ENCODE measurements at regions not wholly inside any gene's neighbourhood (a gene's known extent, or its start where the extent isn't known, plus 50 kb on each side); places are given as distances from the start of the nearest gene placed in this dataset.
A peak's percentile ranks its signal among the peaks of the same experiment; 100 is the strongest.
"Not testable (repeated sequence)": the region's sequence is repeated elsewhere in the genome, so short reads cannot be mapped to it uniquely, and the experiment has no call there.

GRCh38 chr10:21403256-21404015, 122.0 kb downstream of the SKIDA1 start:
- DNase-seq = no peak

- no peak for DNase-seq
These were observed 122.8 kb downstream of the SKIDA1 start for GRCh38 chr10:21402606-21403083.

GRCh38 chr10:21401196-21401595, 124.3 kb downstream of the SKIDA1 start:
- DNase-seq = no peak

GRCh38 chr10:21399392-21400035, 126.0 kb downstream of the SKIDA1 start:
- DNase-seq = no peak

GRCh38 chr10:21398563-21399231, 126.8 kb downstream of the SKIDA1 start:
- no peak for DNase-seq

GRCh38 chr10:21396889-21397288, 128.6 kb downstream of the SKIDA1 start:
- DNase-seq = no peak

- no peak for DNase-seq
These were observed 131.6 kb downstream of the SKIDA1 start for GRCh38 chr10:21393931-21394330.

GRCh38 chr10:21388589-21388988, 136.9 kb downstream of the SKIDA1 start:
- no peak for DNase-seq

GRCh38 chr10:21387868-21388267, 137.6 kb downstream of the SKIDA1 start:
- DNase-seq = no peak

GRCh38 chr10:21385996-21386585, 139.4 kb downstream of the SKIDA1 start:
- no peak for DNase-seq

- no peak for DNase-seq
These were observed 139.9 kb downstream of the SKIDA1 start for GRCh38 chr10:21385536-21385935.

- DNase-seq = no peak
These were observed 146.3 kb downstream of the SKIDA1 start for GRCh38 chr10:21379143-21379542.

GRCh38 chr10:21375274-21375673, 150.2 kb downstream of the SKIDA1 start:
- not testable (repeated sequence) for DNase-seq

- not testable (repeated sequence) for DNase-seq
These were observed 151.6 kb downstream of the SKIDA1 start for GRCh38 chr10:21373881-21374280.

- DNase-seq = peak; percentile 36
These were observed 152.7 kb downstream of the SKIDA1 start for GRCh38 chr10:21372651-21373410.

- DNase-seq = no peak
These were observed 155.8 kb downstream of the SKIDA1 start for GRCh38 chr10:21369697-21370096.

- DNase-seq = no peak
These were observed 156.6 kb downstream of the SKIDA1 start for GRCh38 chr10:21368728-21369425.

GRCh38 chr10:21368022-21368582, 157.4 kb downstream of the SKIDA1 start:
- peak; percentile 17 for DNase-seq

- not testable (repeated sequence) for DNase-seq
These were observed 159.4 kb downstream of the SKIDA1 start for GRCh38 chr10:21366108-21366507.

GRCh38 chr10:21364196-21365114, 161.0 kb downstream of the SKIDA1 start:
- DNase-seq = no peak

- DNase-seq = no peak
These were observed 161.8 kb downstream of the SKIDA1 start for GRCh38 chr10:21363731-21364104.
